ENCODE measurements at regions not wholly inside any gene's neighbourhood (a gene's known extent, or its start where the extent isn't known, plus 50 kb on each side); places are given as distances from the start of the nearest gene placed in this dataset.
"Not testable (repeated sequence)": the region's sequence is repeated elsewhere in the genome, so short reads cannot be mapped to it uniquely, and the experiment has no call there.

- no peak for DNase-seq (ENCODE audit: low read depth in 2 of 2, low spot score in 1 of 2)
Measured at GRCh38 chr2:64742678-64743077, 89.0 kb upstream of the SERTAD2 start.

DNA sequence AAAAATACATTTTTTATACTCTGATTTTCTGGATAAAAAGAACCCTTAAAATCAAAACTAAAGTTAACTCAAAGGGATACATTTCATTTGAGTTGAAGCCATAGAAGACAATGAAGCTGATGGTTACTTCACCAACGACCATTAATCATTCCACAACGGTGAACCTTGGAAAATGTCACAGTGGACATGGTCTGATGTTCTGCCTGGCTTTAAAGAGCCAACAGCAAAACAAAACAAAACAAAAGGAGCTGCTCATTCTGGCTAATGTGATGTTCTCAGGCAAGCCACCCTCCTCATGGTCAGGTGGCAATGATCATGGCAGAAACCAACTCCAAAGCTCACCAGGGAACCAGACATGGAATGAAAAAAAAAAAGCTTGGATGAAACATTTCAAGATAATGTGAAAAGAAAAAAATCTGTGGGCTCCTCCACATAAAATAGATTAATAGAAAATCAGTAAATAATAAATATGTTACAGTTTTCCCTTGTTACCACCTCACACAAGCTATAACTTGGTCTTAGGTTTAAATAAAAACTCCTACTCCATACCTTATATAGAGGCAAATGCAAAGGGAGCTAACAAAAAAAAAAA lies 90.1 kb upstream of the SERTAD2 start:
- no peak for DNase-seq (ENCODE audit: low read depth in 2 of 2, low spot score in 1 of 2)

- no peak for DNase-seq (ENCODE audit: low read depth in 2 of 2, low spot score in 1 of 2)
Measured at GRCh38 chr2:64745562-64745961, 91.8 kb upstream of the SERTAD2 start.

DNA sequence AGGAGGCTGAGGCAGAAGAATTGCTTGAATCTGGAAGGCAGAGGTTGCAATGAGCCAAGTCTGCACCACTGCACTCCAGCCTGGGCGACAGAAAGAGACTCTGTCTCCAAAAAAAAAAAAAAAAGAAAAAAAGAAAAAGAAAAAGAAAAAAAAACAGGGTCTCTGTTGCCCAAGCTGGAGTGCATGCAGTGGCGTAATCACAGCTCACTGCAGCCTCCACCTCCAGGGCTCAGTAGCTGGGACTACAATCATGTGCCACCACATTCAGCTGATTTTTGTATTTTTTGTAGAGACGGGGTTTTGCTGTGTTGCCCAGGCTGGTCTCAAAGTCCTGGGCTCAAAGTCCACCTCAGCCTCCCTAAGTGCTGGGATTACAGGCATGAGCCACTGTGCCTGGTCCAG lies 94.0 kb upstream of the SERTAD2 start:
- DNase-seq (ENCODE audit: low read depth in 2 of 2, low spot score in 1 of 2): not testable (repeated sequence)

DNA sequence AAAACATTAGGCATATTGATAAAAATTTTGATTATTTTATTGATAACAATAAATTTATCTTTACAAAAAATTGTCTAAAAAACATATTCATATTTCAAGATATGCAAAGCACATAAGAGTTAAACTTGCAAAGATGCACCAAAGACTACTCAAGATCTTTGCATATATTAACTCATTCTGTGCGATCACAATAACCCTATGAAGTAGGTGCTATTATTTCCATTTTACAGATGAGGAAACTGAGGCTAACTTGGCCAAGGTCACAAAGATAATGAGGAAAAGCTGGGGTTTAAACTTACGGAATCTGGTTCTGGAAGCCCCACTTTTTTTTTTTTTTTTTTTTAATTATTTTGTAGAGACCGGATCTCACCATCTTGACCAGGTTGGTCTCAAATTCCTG lies 94.4 kb upstream of the SERTAD2 start:
- no peak for DNase-seq (ENCODE audit: low read depth in 2 of 2, low spot score in 1 of 2)

- no peak for DNase-seq (ENCODE audit: low read depth in 2 of 2, low spot score in 1 of 2)
Measured at GRCh38 chr2:64748561-64748960, 94.8 kb upstream of the SERTAD2 start.

- DNase-seq (ENCODE audit: low read depth in 2 of 2, low spot score in 1 of 2): no peak
Measured at GRCh38 chr2:64749446-64749845, 95.7 kb upstream of the SERTAD2 start.

DNA sequence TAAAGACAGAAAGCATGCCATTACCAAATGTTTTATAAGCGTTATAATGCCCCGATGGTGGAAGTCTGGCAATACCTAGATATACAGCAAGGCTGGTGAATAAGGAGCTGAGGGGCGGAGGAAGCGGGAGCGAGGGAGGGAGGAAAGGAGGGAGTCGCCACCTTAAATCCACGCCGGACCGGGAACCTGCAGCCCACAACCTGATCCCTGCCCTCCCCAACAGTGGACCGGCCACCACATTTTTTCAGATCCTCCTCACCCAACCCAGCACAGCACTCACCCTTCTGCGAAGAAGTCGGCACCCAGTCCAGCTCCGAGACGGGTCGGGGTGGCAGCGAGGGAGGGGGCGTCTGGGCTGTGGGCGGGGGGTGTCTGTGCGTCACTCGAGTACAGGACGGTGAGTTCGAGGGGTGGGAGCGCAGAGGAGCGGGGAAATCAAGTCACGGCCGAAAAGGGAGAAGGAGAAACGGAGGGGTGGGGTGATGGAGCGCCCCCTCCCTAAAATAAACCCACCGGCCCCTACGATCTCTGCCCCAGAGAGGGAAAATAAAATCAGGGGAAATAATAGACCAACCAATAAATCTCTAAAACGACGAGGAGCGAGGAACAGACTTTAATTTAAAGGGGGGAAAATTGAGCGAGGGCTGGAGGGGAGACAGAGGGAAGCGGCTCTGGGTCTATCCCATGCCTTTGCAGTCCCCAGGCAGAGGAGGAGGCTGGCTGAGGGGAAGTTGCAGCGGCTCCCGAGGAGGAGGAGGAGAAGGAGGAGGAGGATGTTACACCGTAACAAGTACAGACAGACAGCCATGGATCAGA lies 96.5 kb upstream of the SERTAD2 start:
- peak in 1 of 2 donors; percentile 23 for DNase-seq (ENCODE audit: low read depth in 2 of 2, low spot score in 1 of 2)

DNA sequence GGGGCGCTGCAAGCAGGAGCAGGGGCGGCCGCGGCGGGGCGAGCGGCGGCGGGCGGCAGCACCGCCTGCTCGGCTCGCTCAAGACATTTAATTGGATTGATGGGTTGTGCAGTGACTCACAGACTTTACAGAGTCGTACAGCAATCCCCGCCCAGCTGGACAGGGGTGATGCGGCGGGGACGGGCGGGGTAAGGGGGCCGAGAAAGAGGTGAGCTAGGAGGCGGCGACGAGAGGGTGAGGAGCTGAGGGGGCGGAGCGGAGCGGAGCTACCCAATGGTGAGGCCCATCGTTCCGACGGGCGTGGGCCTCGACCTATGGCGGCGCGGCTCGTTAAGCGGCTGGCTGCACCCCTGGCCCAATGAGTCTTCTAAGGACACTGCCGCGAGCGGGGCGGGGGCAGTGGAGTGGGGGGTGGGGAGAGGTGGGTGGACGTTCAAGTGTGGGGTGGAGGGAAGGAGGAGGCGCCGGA lies 97.1 kb upstream of the SERTAD2 start:
- DNase-seq (ENCODE audit: low read depth in 2 of 2, low spot score in 1 of 2): peak; percentile 91 to 96

- DNase-seq (ENCODE audit: low read depth in 2 of 2, low spot score in 1 of 2): no peak
Measured at GRCh38 chr2:64751286-64752260, 97.9 kb upstream of the SERTAD2 start.

- DNase-seq (ENCODE audit: low read depth in 2 of 2, low spot score in 1 of 2): no peak
Measured at GRCh38 chr2:64753399-64753798, 99.7 kb upstream of the SERTAD2 start.

DNA sequence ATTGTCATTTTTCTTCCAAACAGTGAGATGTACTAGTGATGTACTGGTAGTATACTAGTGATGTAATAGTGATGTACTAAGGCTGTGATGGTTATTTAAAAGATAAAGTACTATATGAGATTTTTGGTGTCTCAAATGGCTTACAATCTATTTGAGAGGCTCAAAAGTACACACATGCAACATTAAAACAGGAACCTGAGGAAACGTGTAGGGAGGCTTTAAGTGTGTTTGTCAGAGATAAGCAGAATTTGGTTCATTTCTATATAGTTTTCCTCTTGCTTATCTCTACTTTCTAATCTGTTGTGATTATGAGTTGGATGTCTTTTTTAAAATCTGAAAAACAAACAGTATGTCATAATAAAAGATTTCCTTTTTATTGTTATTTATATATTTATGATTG lies 100.9 kb upstream of the SERTAD2 start:
- DNase-seq (ENCODE audit: low read depth in 2 of 2, low spot score in 1 of 2): no peak

- DNase-seq (ENCODE audit: low read depth in 2 of 2, low spot score in 1 of 2): no peak
Measured at GRCh38 chr2:64757126-64757525, 103.4 kb upstream of the SERTAD2 start.

DNA sequence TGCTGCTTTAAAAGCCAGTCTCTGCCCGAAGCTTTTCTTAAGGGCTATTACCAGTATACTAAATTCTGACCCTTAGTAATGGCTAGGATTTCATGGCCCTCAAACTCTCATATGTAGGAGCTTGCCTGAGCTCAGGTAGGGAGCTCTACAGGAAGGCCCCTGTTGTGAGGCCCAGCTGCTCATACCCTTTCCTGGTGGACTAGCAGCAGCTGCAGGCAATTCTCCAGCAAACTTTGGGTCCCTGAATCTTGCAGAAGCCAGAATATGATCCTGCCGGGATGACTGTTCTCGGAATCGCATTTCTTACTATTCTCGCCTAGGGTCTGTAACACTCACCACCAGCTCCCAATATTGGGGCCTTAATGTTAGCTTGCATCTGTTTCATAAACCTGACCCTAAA lies 106.4 kb upstream of the SERTAD2 start:
- no peak for DNase-seq (ENCODE audit: low read depth in 2 of 2, low spot score in 1 of 2)

GRCh38 chr2:64762301-64762997 lies 108.7 kb upstream of the SERTAD2 start:
- no peak for DNase-seq (ENCODE audit: low read depth in 2 of 2, low spot score in 1 of 2)

- no peak for DNase-seq (ENCODE audit: low read depth in 2 of 2, low spot score in 1 of 2)
Measured at GRCh38 chr2:64763126-64763525, 109.4 kb upstream of the SERTAD2 start.

- DNase-seq (ENCODE audit: low read depth in 2 of 2, low spot score in 1 of 2): no peak
Measured at GRCh38 chr2:64765160-64765805, 111.6 kb upstream of the SERTAD2 start.

GRCh38 chr2:64766841-64767669 lies 113.3 kb upstream of the SERTAD2 start:
- no peak for DNase-seq (ENCODE audit: low read depth in 2 of 2, low spot score in 1 of 2)

DNA sequence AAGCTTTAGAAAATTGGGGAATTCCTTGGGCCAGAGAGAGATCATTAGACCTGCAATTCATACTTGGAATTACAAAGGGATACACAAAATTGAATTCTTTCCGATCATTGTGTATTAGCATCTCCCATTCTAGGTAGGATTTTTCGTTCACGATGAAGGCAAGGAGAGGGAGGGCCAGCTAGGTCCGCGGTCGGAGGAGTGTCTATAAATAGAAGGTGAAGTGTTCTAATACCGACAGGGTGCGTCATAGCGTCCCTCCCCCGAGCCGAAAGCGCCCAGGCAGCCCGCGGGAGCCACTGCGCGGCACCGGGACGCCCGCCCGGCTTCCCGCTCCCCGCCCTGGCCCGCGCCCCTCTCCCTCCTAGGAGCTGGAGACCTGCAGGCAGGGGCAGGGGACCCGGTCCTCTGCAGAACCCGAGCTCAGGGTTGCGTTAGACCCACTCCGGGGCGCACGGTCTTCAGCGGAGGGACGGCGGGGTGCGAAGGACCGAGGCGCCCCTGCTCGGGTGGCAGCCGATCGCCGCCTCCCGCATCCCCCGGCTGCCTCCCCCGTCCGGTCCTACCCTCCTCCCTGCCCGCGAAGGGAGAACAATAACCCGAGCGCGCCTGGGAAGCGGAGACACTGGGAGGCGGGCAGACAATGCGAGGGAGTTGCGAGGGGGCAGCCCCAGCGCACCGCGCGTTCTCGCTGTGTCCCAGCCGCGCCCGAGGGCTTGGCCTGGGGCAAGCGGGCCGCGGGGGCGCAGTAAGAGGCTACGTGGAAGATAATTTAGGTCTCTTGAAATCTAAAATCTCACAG lies 114.2 kb upstream of the SERTAD2 start:
- peak; percentile 64 to 65 for DNase-seq (ENCODE audit: low read depth in 2 of 2, low spot score in 1 of 2)

Data from stimulated activated CD8-positive, alpha-beta memory T cell treated with anti-CD3 and anti-CD28 coated beads, Interleukin-4, amount 100 ng/mL, for 4 hours (primary cell).